NCI-H2081 treated with DMSO at 0.1 percent for 48 hours (cell line): ENCODE measurements at regions not wholly inside any gene's neighbourhood (a gene's known extent, or its start where the extent isn't known, plus 50 kb on each side); places are given as distances from the start of the nearest gene placed in this dataset.
"Not testable (repeated sequence)": the region's sequence is repeated elsewhere in the genome, so short reads cannot be mapped to it uniquely, and the experiment has no call there.

Source experiments
- DNase-seq: peaks from one replicate; lab custom pipeline; 2025; lab: John Stamatoyannopoulos, UW

DNA sequence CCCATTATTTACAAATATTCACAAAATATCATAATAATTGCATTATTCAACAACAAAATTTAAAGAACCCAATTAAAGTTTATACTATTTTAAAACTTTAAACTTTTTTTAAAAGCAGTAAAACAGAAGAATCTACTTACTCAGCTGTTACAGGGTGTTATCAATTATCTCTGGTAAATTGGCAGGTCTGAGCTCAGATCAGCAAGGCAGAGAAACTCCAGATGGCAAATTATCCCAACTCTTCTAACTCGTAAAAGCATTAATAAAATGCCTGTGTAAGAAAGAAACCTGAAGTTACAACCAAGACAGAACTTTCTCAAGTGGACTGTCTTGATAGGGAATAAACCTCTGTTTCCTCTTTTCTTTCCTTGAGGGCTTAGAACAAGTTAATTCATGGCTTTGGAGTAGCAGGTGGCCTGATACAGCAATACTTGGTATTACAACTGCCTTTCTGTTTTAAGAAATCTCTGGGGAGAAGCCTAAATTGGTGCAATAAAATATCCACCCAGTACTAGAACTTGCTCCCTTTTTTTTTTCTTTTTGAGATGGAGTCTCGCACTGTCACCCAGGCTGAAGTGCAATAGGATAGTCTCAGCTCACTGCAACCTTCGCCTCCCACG is 275.3 kb upstream of the MKLN1 start:
- DNase-seq = no peak

- no peak for DNase-seq
Measured at GRCh38 chr7:131056007-131056406, 271.7 kb upstream of the MKLN1 start.

GRCh38 chr7:131057015-131057793 is 270.5 kb upstream of the MKLN1 start:
- no peak for DNase-seq

DNA sequence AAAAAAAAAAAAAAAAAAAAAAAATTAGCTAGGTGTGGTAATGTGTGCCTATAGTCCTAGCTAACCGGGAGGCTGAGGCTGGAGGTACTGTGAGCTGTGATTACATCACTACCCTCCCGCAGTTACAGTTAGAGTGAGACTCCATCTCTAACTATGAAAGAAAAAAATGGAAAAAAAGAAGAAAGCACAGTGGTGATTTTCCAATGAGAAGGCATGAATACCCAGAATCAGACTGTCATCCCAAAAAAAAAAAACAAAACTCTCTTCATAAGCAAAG is 269.9 kb upstream of the MKLN1 start:
- DNase-seq = no peak

- not testable (repeated sequence) for DNase-seq
Measured at GRCh38 chr7:131058561-131059288, 269.0 kb upstream of the MKLN1 start.

DNA sequence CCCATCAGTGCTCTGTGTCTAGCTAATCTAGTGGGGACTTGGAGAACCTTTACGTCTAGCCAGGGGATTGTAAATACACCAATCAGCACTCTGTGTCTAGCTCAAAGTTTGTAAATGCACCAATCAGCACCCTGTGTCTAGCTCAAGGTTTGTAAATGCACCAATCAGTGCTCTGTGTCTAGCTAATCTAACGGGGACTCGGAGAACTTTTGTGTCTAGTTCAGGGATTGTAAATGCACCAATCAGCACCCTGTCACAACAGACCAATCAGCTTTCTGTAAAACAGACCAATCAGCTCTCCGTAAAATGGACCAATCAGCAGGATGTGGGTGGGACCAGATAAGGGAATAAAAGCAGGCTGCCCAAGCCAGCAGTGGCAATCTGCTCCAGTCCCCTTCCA is 268.3 kb upstream of the MKLN1 start:
- DNase-seq = not testable (repeated sequence)

- DNase-seq = no peak
Measured at GRCh38 chr7:131061158-131061557, 266.5 kb upstream of the MKLN1 start.

- no peak for DNase-seq
Measured at GRCh38 chr7:131061818-131062217, 265.9 kb upstream of the MKLN1 start.

GRCh38 chr7:131066635-131067034 is 261.0 kb upstream of the MKLN1 start:
- no peak for DNase-seq

DNA sequence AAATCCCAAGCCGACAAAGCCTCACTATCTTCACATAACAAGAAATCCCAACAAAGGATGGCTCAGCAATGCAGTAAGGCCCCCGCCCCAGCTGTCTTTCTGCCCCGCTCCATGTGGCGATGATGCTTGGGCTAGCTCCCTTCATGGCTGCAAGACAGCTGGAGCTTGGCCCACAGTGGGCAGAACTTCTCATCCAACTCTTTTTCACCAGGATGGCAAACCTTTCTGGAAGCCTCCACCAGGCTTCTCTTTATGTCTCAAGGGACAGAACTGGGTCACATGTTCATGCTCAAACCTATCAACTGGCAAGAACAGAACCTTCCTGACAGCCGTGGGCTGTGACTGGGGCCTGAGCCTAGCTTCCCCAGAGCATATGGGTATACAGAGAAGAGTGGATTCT is 260.5 kb upstream of the MKLN1 start:
- no peak for DNase-seq

GRCh38 chr7:131068604-131069021 is 259.1 kb upstream of the MKLN1 start:
- no peak for DNase-seq

DNA sequence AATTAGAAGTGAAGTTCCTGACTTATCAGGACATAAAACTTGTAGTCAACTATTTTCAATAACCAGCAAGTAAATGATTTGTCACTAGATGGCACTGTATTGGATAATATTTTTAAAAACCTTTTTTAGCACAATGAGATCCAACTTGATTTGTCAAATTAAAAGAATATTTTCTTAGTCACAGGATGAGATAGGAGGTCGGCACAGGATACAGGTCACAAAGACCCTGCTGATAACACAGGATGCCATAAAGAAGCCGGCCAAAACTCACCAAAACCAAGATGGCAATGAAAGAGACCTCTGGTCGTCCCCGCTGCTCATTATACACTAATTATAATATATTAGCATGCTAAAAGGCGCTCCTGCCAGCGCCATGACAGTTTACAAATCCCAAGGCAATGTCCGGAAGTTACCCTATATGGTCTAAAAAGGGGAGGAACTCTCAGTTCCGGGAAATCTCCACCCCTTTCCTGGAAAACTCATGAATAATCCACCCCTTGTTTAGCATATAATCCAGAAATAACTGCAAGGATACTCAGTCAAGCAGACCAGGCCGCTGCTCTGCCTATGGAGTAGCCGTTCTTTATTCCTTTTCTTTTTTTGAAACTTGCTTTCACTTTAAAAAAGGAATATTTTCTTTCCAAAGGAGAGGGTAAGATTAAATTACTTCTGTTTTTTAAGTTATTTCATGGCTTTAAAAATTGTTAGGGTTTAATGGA is 255.7 kb upstream of the MKLN1 start:
- DNase-seq = no peak

GRCh38 chr7:131072505-131073091 is 255.1 kb upstream of the MKLN1 start:
- DNase-seq = no peak

- DNase-seq = no peak
Measured at GRCh38 chr7:131074043-131074442, 253.6 kb upstream of the MKLN1 start.

DNA sequence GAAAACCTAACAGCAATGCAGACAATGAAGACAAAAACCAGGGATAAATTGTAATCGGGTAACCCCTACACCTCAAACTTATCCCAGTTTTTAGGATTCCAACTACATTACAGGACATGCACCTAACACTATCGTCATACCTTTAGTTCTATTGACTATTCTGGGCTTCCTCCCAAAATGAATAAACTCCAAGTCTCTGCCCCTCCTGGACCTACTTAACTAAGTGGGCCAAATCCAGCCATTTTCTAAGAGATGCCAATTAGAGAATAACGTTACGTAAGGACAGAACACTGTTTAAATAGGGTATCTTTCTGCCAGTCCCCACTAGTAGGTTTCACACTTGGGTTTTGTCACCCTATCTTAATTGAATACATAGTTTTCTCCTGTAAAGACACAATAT is 253.1 kb upstream of the MKLN1 start:
- DNase-seq = no peak

DNA sequence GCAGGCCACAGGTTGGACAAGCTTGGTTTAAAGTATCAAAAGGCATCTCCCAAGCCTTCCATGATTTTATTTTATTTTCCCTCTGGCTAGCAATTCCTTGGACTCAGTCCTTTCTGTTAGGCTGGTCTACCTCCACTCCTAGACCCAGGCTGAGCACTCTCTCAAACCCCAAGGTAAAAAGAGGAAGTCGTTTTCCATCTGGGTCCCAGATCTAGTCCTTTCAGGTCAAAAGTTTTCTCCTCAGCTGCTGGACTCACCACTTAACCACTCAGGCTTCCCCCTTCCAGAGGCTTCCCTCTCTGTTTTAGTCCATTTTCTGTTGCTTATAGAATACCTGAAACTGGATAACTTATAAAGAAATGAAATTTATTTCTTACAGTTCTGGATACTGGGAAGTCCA is 252.3 kb upstream of the MKLN1 start:
- DNase-seq = no peak

DNA sequence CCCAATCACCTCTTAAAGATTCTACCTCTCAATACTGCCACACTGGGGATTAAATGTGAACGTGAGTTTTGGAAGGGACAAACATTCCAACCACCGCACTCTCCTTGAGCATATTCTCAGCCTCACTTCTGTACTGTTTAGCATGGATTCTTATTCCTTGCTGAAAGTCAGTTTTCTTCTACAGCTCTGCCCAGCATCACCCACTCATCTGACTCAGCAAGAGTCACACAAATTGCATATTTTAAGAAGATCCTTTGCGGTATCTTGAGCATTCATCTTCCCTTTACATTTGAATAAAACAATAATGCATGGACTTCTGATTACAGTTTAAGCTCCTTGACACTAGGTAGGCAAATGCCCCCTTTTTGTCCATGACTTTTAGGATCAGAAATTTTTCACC is 251.6 kb upstream of the MKLN1 start:
- no peak for DNase-seq

GRCh38 chr7:131076711-131077181 is 250.9 kb upstream of the MKLN1 start:
- DNase-seq = no peak

GRCh38 chr7:131077735-131078134 is 249.9 kb upstream of the MKLN1 start:
- DNase-seq = no peak

DNA sequence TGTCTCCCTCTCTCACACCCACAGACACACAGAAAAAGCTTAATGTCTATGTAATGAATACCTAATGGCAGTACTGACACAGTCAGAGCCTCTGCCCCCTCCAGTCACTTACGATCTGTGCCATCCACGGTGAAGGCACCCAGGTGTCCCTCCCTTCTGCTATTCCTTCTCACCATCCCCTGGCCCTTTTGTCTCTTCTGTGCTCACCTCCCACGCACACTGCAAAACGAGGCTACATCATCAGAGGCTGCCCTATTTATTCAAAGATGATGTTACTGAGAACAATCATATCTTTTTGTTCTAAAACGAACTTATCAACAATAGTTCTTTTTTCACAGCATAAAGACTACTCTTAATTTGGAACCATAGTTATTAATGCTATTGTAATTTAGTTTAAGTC is 246.9 kb upstream of the MKLN1 start:
- DNase-seq = no peak

GRCh38 chr7:131081308-131081707 is 246.4 kb upstream of the MKLN1 start:
- no peak for DNase-seq

DNA sequence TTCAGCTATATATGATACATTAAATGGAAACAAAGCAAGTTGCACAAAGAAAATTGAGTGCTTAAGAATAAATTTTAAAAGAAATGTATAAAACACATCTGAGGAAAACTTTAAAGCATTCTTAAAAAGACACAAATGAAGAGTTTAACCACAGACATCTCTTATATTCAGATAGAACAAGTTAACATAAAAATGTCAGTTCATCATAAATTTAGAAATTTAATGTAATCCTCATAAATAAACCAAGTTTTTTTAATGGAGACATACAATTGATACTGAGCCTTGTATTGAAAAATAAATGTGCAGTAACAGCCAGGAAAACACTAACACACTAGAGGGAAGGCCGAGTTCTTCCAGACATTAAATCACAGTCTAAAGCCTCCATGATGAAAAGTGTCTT is 243.9 kb upstream of the MKLN1 start:
- DNase-seq = no peak
